RWPE1 (cell line): ENCODE measurements at regions not wholly inside any gene's neighbourhood (a gene's known extent, or its start where the extent isn't known, plus 50 kb on each side); places are given as distances from the start of the nearest gene placed in this dataset.

Experiments used
- CTCF ChIA-PET: fragments of 350-600 bp; sonication (Branson Sonifier 250); formaldehyde crosslinking; extraction: SDS; loops from one replicate; lab custom pipeline; 2021; lab: Yijun Ruan, JAX
- POLR2A ChIA-PET: fragments of 400-600 bp; formaldehyde crosslinking; extraction: SDS; loops from one replicate; lab custom pipeline; 2020; ENCODE audit warnings: antibody characterized with exemption; ENCODE audit not compliant: low non-redundant PET; lab: Yijun Ruan, JAX
- DNase-seq: peaks from one replicate; pipeline ENCODE4 v3.0.0; 2012; ENCODE audit warnings: low spot score
- H3K27ac ChIP-seq: fragments of 450-650 bp; 2 replicates; pipeline ENCODE4 v1.5.1; 2017
- CTCF ChIP-seq: fragments of 450-650 bp; conservative IDR thresholded peaks from 2 replicates; pipeline ENCODE4 v1.5.1; 2017; ENCODE audit warnings: low read depth, mild to moderate bottlenecking

GRCh38 chr4:32349026-32349425 is 1628.9 kb downstream of the PCDH7 start:
- no peak for DNase-seq
- POLR2A ChIA-PET = no interaction called here
- CTCF ChIA-PET = interaction anchor here (0.7 kb wide), 1 partner anchor 145 kb away, joined by 3 read pairs; no protein-coding TSS in a partner anchor
- H3K27ac ChIP-seq = no peak overlapping the region
- TF ChIP-seq CTCF = no peak

- DNase-seq = no peak
- ChIA-PET CTCF (interaction anchor here (0.6 kb wide), 1 partner anchor 675 kb away, joined by 3 read pairs; no protein-coding TSS in a partner anchor), POLR2A (no interaction called here)
- no peak for TF ChIP-seq CTCF
- H3K27ac ChIP-seq = no peak overlapping the region
Measured at GRCh38 chr4:32374206-32374605, 1654.0 kb downstream of the PCDH7 start.

GRCh38 chr4:32393806-32394205 is 1673.6 kb downstream of the PCDH7 start:
- CTCF ChIA-PET = interaction anchor here (0.5 kb wide), 1 partner anchor 129 kb away, joined by 3 read pairs; no protein-coding TSS in a partner anchor
- no peak for TF ChIP-seq CTCF
- H3K27ac ChIP-seq = no peak overlapping the region
- DNase-seq = no peak
- POLR2A ChIA-PET = no interaction called here

GRCh38 chr4:32394255-32394654 is 1674.1 kb downstream of the PCDH7 start:
- TF ChIP-seq CTCF = no peak
- no peak overlapping the region for H3K27ac ChIP-seq
- ChIA-PET CTCF (no interaction called here), POLR2A (no interaction called here)
- DNase-seq = no peak

GRCh38 chr4:32396507-32397070 is 1676.4 kb downstream of the PCDH7 start:
- TF ChIP-seq CTCF = no peak
- ChIA-PET CTCF (interaction anchor here (0.6 kb wide), 1 partner anchor 1525 kb away, joined by 3 read pairs; no protein-coding TSS in a partner anchor), POLR2A (no interaction called here)
- DNase-seq = no peak
- H3K27ac ChIP-seq = no peak overlapping the region

- no peak overlapping the region for H3K27ac ChIP-seq
Measured at GRCh38 chr4:32400870-32401269, 1680.7 kb downstream of the PCDH7 start.

More at GRCh38 chr4:32400870-32401269, 1680.7 kb downstream of the PCDH7 start:
- ChIA-PET CTCF (interaction anchor here (0.7 kb wide), 1 partner anchor 1095 kb away, joined by 3 read pairs; no protein-coding TSS in a partner anchor), POLR2A (no interaction called here)
- no peak for TF ChIP-seq CTCF
- no peak for DNase-seq
